ENCODE measurements at regions not wholly inside any gene's neighbourhood (a gene's known extent, or its start where the extent isn't known, plus 50 kb on each side); places are given as distances from the start of the nearest gene placed in this dataset.

DNA sequence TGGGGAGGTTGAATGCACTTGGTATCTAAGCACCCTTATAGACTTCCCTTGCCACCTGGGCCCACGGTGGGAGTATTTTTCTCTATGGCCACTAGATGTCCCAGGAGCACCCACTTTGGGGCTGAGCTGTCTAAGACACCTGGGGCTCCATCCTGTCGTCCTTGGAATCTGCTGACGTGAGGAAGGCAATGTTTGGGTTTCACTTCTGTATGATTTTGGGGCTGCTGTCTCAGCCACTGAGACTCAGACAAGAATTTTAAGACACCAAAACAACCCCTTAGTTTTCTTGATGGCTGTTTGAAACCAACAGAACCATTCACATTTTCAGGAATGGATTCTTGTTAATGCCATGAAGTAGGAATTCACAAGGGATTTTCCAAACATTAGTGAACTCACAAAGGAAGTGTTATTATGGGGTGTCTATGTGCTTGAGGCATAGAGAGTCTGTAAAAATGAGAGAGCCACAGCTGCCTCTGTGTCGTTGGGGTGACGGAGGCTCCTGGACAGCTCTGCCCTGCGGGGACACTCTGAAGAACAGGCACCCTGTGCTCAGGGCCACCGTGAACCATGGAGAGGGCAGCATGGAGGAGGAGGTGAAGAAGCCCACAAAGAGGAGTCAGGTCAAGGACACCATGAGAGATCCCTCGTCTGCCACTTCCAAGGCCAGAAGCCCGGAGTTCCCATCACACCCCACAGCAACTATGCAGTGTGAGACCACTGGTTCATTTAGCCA is 106.8 kb upstream of the SPATA13 start:
- H3K9me3 Mint-ChIP-seq (ENCODE audit: low read depth) = no peaks in the 10 kb centered on the region
- H3K4me1 Mint-ChIP-seq (ENCODE audit: low read depth) = peaks cover 27% of the 10 kb centered on the region
- H3K27me3 Mint-ChIP-seq (ENCODE audit: low read depth) = no peaks in the 10 kb centered on the region
- no peak overlapping the region for H3K4me3 Mint-ChIP-seq (ENCODE audit: unreplicated experiment)
- TF ChIP-seq, protein P1, sequence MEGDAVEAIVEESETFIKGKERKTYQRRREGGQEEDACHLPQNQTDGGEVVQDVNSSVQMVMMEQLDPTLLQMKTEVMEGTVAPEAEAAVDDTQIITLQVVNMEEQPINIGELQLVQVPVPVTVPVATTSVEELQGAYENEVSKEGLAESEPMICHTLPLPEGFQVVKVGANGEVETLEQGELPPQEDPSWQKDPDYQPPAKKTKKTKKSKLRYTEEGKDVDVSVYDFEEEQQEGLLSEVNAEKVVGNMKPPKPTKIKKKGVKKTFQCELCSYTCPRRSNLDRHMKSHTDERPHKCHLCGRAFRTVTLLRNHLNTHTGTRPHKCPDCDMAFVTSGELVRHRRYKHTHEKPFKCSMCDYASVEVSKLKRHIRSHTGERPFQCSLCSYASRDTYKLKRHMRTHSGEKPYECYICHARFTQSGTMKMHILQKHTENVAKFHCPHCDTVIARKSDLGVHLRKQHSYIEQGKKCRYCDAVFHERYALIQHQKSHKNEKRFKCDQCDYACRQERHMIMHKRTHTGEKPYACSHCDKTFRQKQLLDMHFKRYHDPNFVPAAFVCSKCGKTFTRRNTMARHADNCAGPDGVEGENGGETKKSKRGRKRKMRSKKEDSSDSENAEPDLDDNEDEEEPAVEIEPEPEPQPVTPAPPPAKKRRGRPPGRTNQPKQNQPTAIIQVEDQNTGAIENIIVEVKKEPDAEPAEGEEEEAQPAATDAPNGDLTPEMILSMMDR (IDR thresholded peaks at IDR 0.05) = peak; percentile 83
- peak overlapping the region; percentile 68 for H3K27ac Mint-ChIP-seq (ENCODE audit: unreplicated experiment)
- DNase-seq (ENCODE audit: low spot score) = no peak
- H3K36me3 Mint-ChIP-seq (ENCODE audit: low read depth) = no peaks in the 10 kb centered on the region

DNA sequence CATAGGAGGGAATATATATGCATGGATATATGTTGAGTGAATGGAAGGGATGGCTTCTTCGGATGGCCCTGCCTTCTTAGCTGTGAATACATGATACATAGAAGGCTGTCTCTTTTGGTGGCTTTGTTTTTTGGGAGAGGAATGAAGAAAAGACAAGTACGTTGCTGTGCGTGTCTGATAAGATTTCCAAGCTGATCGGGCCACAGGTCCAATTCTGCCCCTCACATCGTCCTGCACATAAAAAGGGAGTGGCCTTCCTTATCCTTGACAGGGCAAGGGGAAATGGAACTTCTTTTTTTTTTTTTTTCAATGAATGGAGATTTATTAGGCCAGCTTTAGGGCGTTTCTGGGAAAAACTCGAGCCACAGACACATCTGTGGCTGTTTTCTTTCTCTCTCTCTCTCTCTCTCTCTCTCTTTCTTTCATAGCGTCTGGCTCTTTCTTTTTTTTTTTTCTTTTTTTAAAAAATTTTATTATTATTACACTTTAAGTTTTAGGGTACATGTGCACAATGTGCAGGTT is 103.8 kb upstream of the SPATA13 start:
- H3K4me1 Mint-ChIP-seq (ENCODE audit: low read depth) = peaks cover 13% of the 10 kb centered on the region
- H3K36me3 Mint-ChIP-seq (ENCODE audit: low read depth) = no peaks in the 10 kb centered on the region
- no peak for DNase-seq (ENCODE audit: low spot score)
- no peaks in the 10 kb centered on the region for H3K9me3 Mint-ChIP-seq (ENCODE audit: low read depth)
- H3K27ac Mint-ChIP-seq (ENCODE audit: unreplicated experiment) = no peak overlapping the region
- TF ChIP-seq, protein P1 (IDR thresholded peaks at IDR 0.05) = no peak
- H3K4me3 Mint-ChIP-seq (ENCODE audit: unreplicated experiment) = no peak overlapping the region
- no peaks in the 10 kb centered on the region for H3K27me3 Mint-ChIP-seq (ENCODE audit: low read depth)

DNA sequence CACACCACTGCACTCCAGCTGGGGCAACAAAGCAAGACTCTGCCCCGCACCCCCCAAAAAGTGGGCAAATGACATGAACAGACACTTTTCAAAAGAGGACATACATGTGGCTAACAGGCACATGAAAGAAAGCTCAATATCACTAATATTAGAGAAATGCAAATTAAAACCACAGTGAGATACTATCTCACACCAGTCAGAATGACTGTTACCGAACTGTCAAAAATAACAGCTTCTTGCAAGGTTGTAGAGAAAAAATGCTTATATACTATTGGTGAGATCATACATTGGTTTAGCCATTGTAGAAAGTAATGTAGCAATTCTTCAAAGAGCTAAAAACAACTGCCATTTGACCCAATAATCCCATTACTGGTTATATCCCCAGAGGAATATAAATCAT is 99.5 kb upstream of the SPATA13 start:
- peaks cover 9% of the 10 kb centered on the region for H3K4me1 Mint-ChIP-seq (ENCODE audit: low read depth)
- no peak for DNase-seq (ENCODE audit: low spot score)
- no peak overlapping the region for H3K4me3 Mint-ChIP-seq (ENCODE audit: unreplicated experiment)
- TF ChIP-seq, protein P1 (IDR thresholded peaks at IDR 0.05) = no peak
- H3K9me3 Mint-ChIP-seq (ENCODE audit: low read depth) = no peaks in the 10 kb centered on the region
- H3K27ac Mint-ChIP-seq (ENCODE audit: unreplicated experiment) = no peak overlapping the region
- no peaks in the 10 kb centered on the region for H3K27me3 Mint-ChIP-seq (ENCODE audit: low read depth)
- no peaks in the 10 kb centered on the region for H3K36me3 Mint-ChIP-seq (ENCODE audit: low read depth)

DNA sequence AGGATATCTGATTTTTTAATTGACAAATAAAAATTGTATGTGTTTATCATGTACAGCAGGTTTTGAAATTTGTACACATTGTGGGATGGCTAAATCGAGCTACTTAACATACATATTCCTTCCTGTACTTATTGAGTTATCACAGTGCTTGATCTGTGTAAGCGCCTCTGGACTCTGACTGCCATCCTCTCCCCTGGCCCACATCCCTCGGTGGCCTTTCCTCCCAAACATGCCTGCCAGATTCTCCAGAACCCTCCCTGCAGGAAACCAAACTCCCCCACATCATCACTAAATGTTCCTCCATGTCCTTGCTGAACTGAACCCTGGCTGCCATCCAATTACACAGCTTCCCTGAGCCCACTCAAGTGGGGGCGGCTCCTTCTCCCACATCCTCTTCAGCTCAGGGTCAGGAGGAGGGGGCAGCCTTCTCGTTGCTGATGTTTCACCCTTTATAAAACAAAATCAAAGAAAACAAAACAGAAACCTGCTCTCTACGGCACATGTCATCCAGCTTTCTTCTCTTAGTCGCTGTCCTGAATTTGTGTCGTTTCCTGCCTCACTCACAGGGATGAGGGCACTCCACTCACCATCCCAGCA is 97.1 kb upstream of the SPATA13 start:
- Mint-ChIP-seq H3K4me3 (ENCODE audit: unreplicated experiment) (no peak overlapping the region), H3K4me1 (ENCODE audit: low read depth) (peaks cover 12% of the 10 kb centered on the region), H3K27me3 (ENCODE audit: low read depth) (no peaks in the 10 kb centered on the region), H3K27ac (ENCODE audit: unreplicated experiment) (no peak overlapping the region), H3K36me3 (ENCODE audit: low read depth) (no peaks in the 10 kb centered on the region), H3K9me3 (ENCODE audit: low read depth) (no peaks in the 10 kb centered on the region)
- no peak for DNase-seq (ENCODE audit: low spot score)
- TF ChIP-seq, protein P1 (IDR thresholded peaks at IDR 0.05) = no peak

DNA sequence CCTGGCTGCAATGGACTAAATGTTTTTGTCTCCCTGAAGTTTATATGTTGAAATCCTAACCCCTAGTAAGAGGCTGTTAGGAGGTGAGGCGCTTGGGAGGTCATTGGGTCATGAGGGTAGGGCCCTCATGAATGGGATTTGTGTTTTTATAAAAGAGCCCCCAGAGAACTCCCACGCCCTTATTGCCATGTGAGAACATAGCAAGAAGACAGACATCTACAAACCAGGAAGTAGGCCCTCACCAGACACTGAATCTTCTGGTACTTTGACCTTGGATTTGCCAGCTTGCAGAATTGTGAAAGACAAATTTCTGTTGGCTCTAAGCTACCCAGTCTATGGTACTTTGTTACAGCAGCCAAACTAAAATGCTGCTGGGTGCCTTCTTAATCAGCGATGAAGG is 96.1 kb upstream of the SPATA13 start:
- Mint-ChIP-seq H3K4me1 (ENCODE audit: low read depth) (peaks cover 18% of the 10 kb centered on the region), H3K27me3 (ENCODE audit: low read depth) (no peaks in the 10 kb centered on the region), H3K36me3 (ENCODE audit: low read depth) (no peaks in the 10 kb centered on the region), H3K4me3 (ENCODE audit: unreplicated experiment) (no peak overlapping the region), H3K27ac (ENCODE audit: unreplicated experiment) (no peak overlapping the region), H3K9me3 (ENCODE audit: low read depth) (no peaks in the 10 kb centered on the region)
- no peak for DNase-seq (ENCODE audit: low spot score)
- TF ChIP-seq, protein P1 (IDR thresholded peaks at IDR 0.05) = no peak

Data from chondrocyte (in vitro differentiated cells).